ENCODE measurements at regions not wholly inside any gene's neighbourhood (a gene's known extent, or its start where the extent isn't known, plus 50 kb on each side); places are given as distances from the start of the nearest gene placed in this dataset.

DNA sequence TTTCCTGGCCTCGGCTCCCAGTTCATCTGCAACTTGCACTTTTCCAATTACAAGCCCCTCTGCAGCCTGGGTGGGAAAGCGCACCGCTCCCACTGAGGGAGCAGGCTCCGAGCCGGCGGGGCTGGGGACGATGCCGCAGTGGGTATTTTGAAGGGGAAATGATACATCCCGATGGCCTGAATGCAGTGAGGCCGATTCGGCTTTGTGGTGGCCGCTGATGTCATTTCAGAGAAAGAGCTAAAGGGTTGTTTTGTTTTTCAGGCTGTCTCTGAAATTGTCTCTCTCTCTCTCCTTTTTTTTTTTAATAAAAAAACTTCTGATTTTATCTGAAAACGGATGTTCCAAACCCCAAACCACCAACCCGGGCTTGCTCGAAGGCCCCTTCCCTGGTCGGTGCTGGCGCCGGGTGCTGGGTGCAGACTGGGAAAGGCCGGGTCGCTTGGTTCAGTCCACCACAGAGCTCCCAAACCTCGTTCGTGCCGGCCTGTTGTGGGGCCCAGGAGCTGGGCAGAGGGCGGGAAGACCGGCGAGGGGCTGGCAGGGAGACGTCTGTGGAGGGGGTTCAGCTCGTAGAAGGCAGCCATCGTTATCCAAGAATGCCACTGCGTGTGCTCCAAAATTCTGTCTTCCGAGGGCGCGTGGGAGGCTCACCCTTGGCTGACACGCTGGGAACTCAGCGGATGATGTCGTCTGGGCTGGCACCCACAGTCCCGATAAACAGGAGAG is 102.8 kb downstream of the FOXL1 start:
- Histone ChIP-seq H3K36me3 (ENCODE audit: control insufficient read depth in 2 of 2, insufficient read depth in 2 of 2, low read length in 2 of 2) (no peaks in the 10 kb centered on the region), H3K9ac (ENCODE audit: low read depth in 1 of 2, low read length in 2 of 2) (no peak overlapping the region), H3K9me3 (ENCODE audit: control insufficient read depth in 2 of 2, low read length in 2 of 2) (peaks cover 0 to 2% of the 10 kb centered on the region in 2 donors), H3K4me1 (ENCODE audit: control insufficient read depth in 2 of 2, insufficient read depth in 2 of 2, low read length in 2 of 2) (no peaks in the 10 kb centered on the region), H3K4me3 (ENCODE audit: low read length in 2 of 2) (no peak overlapping the region), H3K27ac (ENCODE audit: low read depth in 2 of 2, low read length in 2 of 2) (no peak overlapping the region), H3K27me3 (ENCODE audit: control insufficient read depth in 2 of 2, insufficient read depth in 2 of 2, low read length in 2 of 2) (peaks cover 0 to 3% of the 10 kb centered on the region in 2 donors)

DNA sequence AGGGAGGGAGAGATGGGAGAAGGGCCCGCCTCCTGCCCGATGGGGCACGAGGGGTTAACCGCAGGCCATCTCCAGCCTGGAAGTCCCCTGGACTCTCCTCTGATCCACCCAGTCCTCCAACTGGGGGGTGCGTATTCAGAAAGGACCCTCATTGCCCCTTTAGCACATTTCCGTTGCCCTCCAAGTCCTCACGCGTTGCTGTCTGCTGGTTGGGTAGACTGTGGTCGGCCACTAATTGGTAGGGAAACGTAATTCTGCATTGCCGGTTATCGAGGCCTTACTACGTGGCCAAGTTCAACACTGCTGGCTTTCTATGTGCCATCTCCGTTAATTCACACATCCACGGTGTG is 103.4 kb downstream of the FOXL1 start:
- peaks cover 0 to 3% of the 10 kb centered on the region in 2 donors for H3K27me3 ChIP-seq (ENCODE audit: control insufficient read depth in 2 of 2, insufficient read depth in 2 of 2, low read length in 2 of 2)
- no peak overlapping the region for H3K4me3 ChIP-seq (ENCODE audit: low read length in 2 of 2)
- H3K9me3 ChIP-seq (ENCODE audit: control insufficient read depth in 2 of 2, low read length in 2 of 2) = peaks cover 0 to 2% of the 10 kb centered on the region in 2 donors
- H3K36me3 ChIP-seq (ENCODE audit: control insufficient read depth in 2 of 2, insufficient read depth in 2 of 2, low read length in 2 of 2) = no peaks in the 10 kb centered on the region
- H3K9ac ChIP-seq (ENCODE audit: low read depth in 1 of 2, low read length in 2 of 2) = no peak overlapping the region
- H3K27ac ChIP-seq (ENCODE audit: low read depth in 2 of 2, low read length in 2 of 2) = no peak overlapping the region
- no peaks in the 10 kb centered on the region for H3K4me1 ChIP-seq (ENCODE audit: control insufficient read depth in 2 of 2, insufficient read depth in 2 of 2, low read length in 2 of 2)

DNA sequence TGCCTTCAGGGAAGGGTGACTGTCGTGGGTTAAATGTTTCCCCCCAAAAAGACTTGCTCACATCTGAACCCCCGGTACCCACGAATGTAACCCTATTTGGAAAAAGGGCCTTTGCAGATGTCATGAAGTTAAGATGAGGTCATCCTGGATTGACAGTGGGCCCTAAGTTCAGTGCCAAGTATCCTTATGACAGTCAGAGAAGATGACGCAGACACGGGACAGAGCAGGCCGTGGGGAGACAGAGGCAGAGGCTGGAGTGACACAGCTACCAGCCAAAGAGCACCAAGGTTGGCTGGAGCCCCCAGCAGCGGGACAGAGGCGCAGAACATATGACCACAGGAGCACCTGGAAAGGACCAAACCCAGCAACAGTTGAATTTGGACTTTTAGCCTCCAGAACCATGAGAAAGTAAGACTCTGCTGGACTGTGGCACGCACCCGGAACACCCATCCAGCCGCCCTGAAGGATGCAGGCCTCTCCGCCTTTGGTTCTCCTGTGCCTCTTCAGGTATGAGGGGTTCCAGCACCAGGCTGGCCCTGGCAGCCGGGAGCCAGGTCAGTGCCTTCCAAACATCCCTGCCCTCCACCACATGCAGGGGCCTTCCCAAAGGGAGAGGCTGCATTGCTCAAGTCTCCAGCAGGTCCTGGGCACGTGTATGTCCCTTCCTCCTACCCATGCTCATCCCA is 104.0 kb downstream of the FOXL1 start:
- H3K4me1 ChIP-seq (ENCODE audit: control insufficient read depth in 2 of 2, insufficient read depth in 2 of 2, low read length in 2 of 2) = no peaks in the 10 kb centered on the region
- H3K9ac ChIP-seq (ENCODE audit: low read depth in 1 of 2, low read length in 2 of 2) = no peak overlapping the region
- H3K4me3 ChIP-seq (ENCODE audit: low read length in 2 of 2) = no peak overlapping the region
- peaks cover 0 to 3% of the 10 kb centered on the region in 2 donors for H3K27me3 ChIP-seq (ENCODE audit: control insufficient read depth in 2 of 2, insufficient read depth in 2 of 2, low read length in 2 of 2)
- H3K36me3 ChIP-seq (ENCODE audit: control insufficient read depth in 2 of 2, insufficient read depth in 2 of 2, low read length in 2 of 2) = no peaks in the 10 kb centered on the region
- peaks cover 0 to 2% of the 10 kb centered on the region in 2 donors for H3K9me3 ChIP-seq (ENCODE audit: control insufficient read depth in 2 of 2, low read length in 2 of 2)
- H3K27ac ChIP-seq (ENCODE audit: low read depth in 2 of 2, low read length in 2 of 2) = no peak overlapping the region

DNA sequence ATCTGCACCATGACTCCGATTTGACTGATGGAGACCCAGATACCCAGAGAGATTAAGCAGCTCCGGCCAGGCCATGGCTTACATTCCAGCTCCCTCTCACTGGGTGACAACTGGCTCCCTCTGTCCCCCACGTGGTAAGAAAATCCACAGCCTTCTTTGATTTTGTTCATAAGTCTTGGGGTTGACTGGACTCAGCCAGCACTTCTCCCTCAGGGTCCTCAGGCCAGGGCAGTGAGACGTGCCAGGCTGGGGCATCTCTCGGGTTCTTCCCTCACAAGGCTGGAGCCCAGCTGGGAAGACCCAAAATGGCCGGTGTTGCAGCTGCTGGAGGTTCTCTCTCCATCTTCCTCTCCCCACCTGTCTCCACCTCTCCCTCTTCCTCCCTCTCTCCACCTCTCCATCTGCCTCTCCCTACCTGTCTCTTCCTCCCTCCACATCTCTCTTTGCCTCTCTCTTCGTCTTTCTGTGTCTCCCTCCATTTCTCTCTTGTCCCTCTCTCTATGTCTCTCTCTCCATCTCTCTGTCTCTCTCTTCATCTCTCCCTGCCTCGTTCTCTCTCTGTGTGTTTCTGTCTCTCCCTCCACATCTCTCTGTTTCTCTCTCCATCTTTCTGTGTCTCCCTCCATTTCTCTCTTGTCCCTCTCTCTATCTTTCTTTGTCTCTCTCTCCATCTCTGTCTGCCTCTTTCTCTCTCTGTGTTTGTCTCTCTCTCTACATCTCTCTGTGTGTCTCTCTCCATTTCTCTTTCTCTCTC is 105.3 kb downstream of the FOXL1 start:
- H3K9me3 ChIP-seq (ENCODE audit: control insufficient read depth in 2 of 2, low read length in 2 of 2) = peaks cover 0 to 2% of the 10 kb centered on the region in 2 donors
- H3K4me1 ChIP-seq (ENCODE audit: control insufficient read depth in 2 of 2, insufficient read depth in 2 of 2, low read length in 2 of 2) = no peaks in the 10 kb centered on the region
- H3K9ac ChIP-seq (ENCODE audit: low read depth in 1 of 2, low read length in 2 of 2) = no peak overlapping the region
- H3K27ac ChIP-seq (ENCODE audit: low read depth in 2 of 2, low read length in 2 of 2) = no peak overlapping the region
- H3K27me3 ChIP-seq (ENCODE audit: control insufficient read depth in 2 of 2, insufficient read depth in 2 of 2, low read length in 2 of 2) = peaks cover 0 to 3% of the 10 kb centered on the region in 2 donors
- no peaks in the 10 kb centered on the region for H3K36me3 ChIP-seq (ENCODE audit: control insufficient read depth in 2 of 2, insufficient read depth in 2 of 2, low read length in 2 of 2)
- no peak overlapping the region for H3K4me3 ChIP-seq (ENCODE audit: low read length in 2 of 2)

DNA sequence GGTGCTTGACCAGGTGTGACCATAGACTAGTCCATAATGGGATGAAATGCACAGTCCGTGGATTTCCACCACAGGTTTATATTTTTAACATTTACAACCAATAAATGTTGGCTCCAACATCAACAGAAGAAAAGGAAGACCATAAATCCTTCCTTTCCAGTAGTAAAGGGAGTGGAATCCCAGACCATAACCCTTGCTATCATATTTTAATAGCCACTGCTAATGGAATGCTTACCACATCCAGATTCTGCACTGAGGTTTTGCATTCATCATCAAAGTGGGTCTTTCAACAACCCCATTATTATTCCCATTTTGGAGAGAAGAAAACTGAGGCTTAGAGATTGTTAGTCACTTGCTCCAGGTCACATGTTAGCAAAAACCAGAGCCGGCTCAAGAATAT is 106.7 kb downstream of the FOXL1 start:
- H3K36me3 ChIP-seq (ENCODE audit: control insufficient read depth in 2 of 2, insufficient read depth in 2 of 2, low read length in 2 of 2) = no peaks in the 10 kb centered on the region

DNA sequence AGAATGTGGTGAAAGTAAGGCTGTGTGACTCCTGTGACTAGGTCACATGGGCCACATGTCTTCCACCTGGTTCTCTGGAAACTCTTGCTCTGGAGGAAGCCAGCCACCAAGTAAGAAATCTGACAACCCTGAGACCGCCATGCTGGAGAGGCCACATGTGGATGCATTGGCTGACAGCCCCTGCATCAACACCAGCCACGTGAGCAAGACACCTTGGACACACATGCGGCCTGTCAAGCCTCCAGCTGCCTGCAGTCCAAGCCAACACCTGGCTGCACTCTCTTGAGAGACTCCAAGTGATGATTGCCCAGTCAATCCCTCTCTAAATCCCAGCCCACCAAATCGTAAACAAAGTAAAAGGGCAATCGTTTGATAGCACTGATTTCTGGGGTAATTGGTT is 112.6 kb downstream of the FOXL1 start:
- no peak overlapping the region for H3K4me3 ChIP-seq (ENCODE audit: low read length in 2 of 2)
- H3K4me1 ChIP-seq (ENCODE audit: control insufficient read depth in 2 of 2, insufficient read depth in 2 of 2, low read length in 2 of 2) = no peaks in the 10 kb centered on the region
- H3K27ac ChIP-seq (ENCODE audit: low read depth in 2 of 2, low read length in 2 of 2) = no peak overlapping the region
- no peak overlapping the region for H3K9ac ChIP-seq (ENCODE audit: low read depth in 1 of 2, low read length in 2 of 2)
- H3K36me3 ChIP-seq (ENCODE audit: control insufficient read depth in 2 of 2, insufficient read depth in 2 of 2, low read length in 2 of 2) = no peaks in the 10 kb centered on the region
- no peaks in the 10 kb centered on the region for H3K9me3 ChIP-seq (ENCODE audit: control insufficient read depth in 2 of 2, low read length in 2 of 2)
- H3K27me3 ChIP-seq (ENCODE audit: control insufficient read depth in 2 of 2, insufficient read depth in 2 of 2, low read length in 2 of 2) = peaks cover 0 to 5% of the 10 kb centered on the region in 2 donors

More for the DNA sequence above, 106.7 kb downstream of the FOXL1 start:
- Histone ChIP-seq H3K27me3 (ENCODE audit: control insufficient read depth in 2 of 2, insufficient read depth in 2 of 2, low read length in 2 of 2) (peaks cover 0 to 3% of the 10 kb centered on the region in 2 donors), H3K27ac (ENCODE audit: low read depth in 2 of 2, low read length in 2 of 2) (no peak overlapping the region), H3K4me3 (ENCODE audit: low read length in 2 of 2) (no peak overlapping the region), H3K9ac (ENCODE audit: low read depth in 1 of 2, low read length in 2 of 2) (no peak overlapping the region), H3K4me1 (ENCODE audit: control insufficient read depth in 2 of 2, insufficient read depth in 2 of 2, low read length in 2 of 2) (no peaks in the 10 kb centered on the region), H3K9me3 (ENCODE audit: control insufficient read depth in 2 of 2, low read length in 2 of 2) (no peaks in the 10 kb centered on the region)

DNA sequence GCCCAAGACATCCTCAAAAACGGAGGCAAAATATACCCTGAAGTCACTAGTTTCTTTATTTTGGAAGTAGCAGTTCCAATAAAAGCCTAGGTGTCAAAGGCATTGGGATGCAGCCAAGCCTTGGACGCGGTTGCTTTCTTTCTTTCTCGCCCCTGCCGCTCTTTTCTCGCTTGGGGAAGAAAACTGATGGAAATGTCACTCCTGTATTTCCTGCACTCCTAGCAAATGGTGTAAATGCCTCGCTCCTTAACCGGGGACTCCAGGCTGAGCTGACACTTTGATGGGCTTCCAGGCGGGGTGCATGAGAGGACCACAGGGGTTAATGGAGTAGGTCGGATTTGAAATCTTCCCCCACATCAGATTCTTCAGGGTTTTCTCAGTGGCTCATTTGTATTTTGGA is 114.1 kb downstream of the FOXL1 start:
- Histone ChIP-seq H3K27ac (ENCODE audit: low read depth in 2 of 2, low read length in 2 of 2) (no peak overlapping the region), H3K9me3 (ENCODE audit: control insufficient read depth in 2 of 2, low read length in 2 of 2) (no peaks in the 10 kb centered on the region), H3K9ac (ENCODE audit: low read depth in 1 of 2, low read length in 2 of 2) (no peak overlapping the region), H3K36me3 (ENCODE audit: control insufficient read depth in 2 of 2, insufficient read depth in 2 of 2, low read length in 2 of 2) (no peaks in the 10 kb centered on the region), H3K4me3 (ENCODE audit: low read length in 2 of 2) (no peak overlapping the region), H3K4me1 (ENCODE audit: control insufficient read depth in 2 of 2, insufficient read depth in 2 of 2, low read length in 2 of 2) (no peaks in the 10 kb centered on the region), H3K27me3 (ENCODE audit: control insufficient read depth in 2 of 2, insufficient read depth in 2 of 2, low read length in 2 of 2) (peaks cover 0 to 7% of the 10 kb centered on the region in 2 donors)

DNA sequence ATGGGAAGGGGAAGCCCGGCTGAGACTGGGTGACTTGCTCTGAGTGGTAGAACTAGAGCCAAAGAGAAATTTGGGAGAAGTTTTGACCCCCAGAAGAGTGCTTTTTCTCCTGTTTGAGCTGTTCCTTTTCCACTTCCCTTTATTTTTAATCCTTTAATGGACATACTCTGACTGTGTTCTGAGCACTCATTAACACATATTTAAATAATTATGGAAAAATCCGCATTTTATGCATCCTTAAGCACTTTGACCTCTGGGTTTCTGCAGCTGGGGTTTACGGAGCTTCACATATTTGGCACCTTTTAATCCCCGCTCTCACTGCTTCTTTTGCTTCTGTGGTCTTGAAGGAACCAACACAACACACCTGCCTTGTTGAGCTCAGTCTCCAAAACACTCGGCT is 114.7 kb downstream of the FOXL1 start:
- peaks cover 0 to 7% of the 10 kb centered on the region in 2 donors for H3K27me3 ChIP-seq (ENCODE audit: control insufficient read depth in 2 of 2, insufficient read depth in 2 of 2, low read length in 2 of 2)
- H3K9ac ChIP-seq (ENCODE audit: low read depth in 1 of 2, low read length in 2 of 2) = no peak overlapping the region
- H3K4me3 ChIP-seq (ENCODE audit: low read length in 2 of 2) = no peak overlapping the region
- no peaks in the 10 kb centered on the region for H3K9me3 ChIP-seq (ENCODE audit: control insufficient read depth in 2 of 2, low read length in 2 of 2)
- H3K4me1 ChIP-seq (ENCODE audit: control insufficient read depth in 2 of 2, insufficient read depth in 2 of 2, low read length in 2 of 2) = no peaks in the 10 kb centered on the region
- H3K27ac ChIP-seq (ENCODE audit: low read depth in 2 of 2, low read length in 2 of 2) = no peak overlapping the region
- H3K36me3 ChIP-seq (ENCODE audit: control insufficient read depth in 2 of 2, insufficient read depth in 2 of 2, low read length in 2 of 2) = no peaks in the 10 kb centered on the region

DNA sequence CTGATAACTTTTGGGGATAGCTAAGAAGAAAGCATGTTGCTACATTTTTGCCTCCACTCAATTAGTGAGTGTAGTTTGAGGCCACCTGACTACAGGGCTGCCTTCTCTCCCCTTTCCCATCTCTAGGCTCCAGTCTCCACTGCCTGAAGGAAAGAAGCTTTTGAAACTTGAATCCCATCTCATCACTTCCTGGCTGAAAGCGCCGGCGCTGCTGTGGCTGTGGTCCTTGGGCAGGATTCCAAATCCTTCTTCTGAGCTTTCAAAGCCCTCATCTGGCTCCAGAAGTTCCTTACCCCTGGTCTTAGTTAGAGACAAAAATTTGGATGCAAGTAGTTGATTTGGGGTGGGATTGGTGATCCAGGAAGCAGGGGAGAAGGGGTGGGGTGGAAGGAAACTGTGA is 119.4 kb downstream of the FOXL1 start:
- Histone ChIP-seq H3K9ac (ENCODE audit: low read depth in 1 of 2, low read length in 2 of 2) (no peak overlapping the region), H3K9me3 (ENCODE audit: control insufficient read depth in 2 of 2, low read length in 2 of 2) (no peaks in the 10 kb centered on the region), H3K27ac (ENCODE audit: low read depth in 2 of 2, low read length in 2 of 2) (no peak overlapping the region), H3K36me3 (ENCODE audit: control insufficient read depth in 2 of 2, insufficient read depth in 2 of 2, low read length in 2 of 2) (no peaks in the 10 kb centered on the region), H3K4me3 (ENCODE audit: low read length in 2 of 2) (no peak overlapping the region), H3K27me3 (ENCODE audit: control insufficient read depth in 2 of 2, insufficient read depth in 2 of 2, low read length in 2 of 2) (peaks cover 0 to 7% of the 10 kb centered on the region in 2 donors), H3K4me1 (ENCODE audit: control insufficient read depth in 2 of 2, insufficient read depth in 2 of 2, low read length in 2 of 2) (no peaks in the 10 kb centered on the region)
